Mucosa of gallbladder (tissue), 1 donor: ENCODE measurements at regions not wholly inside any gene's neighbourhood (a gene's known extent, or its start where the extent isn't known, plus 50 kb on each side); places are given as distances from the start of the nearest gene placed in this dataset.

ENCODE experiments used
- DNase-seq: peaks from one replicate; pipeline ENCODE4 v3.0.0-alpha.2; 2020; ENCODE audit warnings: low spot score
- donor health status: DM: no; HTN: no; CAD: no.

- DNase-seq, result no peak
Measured at GRCh38 chr1:232555494-232556210, 74.3 kb downstream of the SIPA1L2 start.

- no peak for DNase-seq
Measured at GRCh38 chr1:232554409-232554808, 75.5 kb downstream of the SIPA1L2 start.

GRCh38 chr1:232553809-232554208 is 76.1 kb downstream of the SIPA1L2 start:
- DNase-seq, result no peak

- DNase-seq, result peak; percentile 76
Measured at GRCh38 chr1:232553050-232553754, 76.7 kb downstream of the SIPA1L2 start.

GRCh38 chr1:232551386-232551785 is 78.5 kb downstream of the SIPA1L2 start:
- no peak for DNase-seq

GRCh38 chr1:232550007-232550406 is 79.9 kb downstream of the SIPA1L2 start:
- no peak for DNase-seq

- DNase-seq, result no peak
Measured at GRCh38 chr1:232548691-232549090, 81.2 kb downstream of the SIPA1L2 start.

- DNase-seq, result no peak
Measured at GRCh38 chr1:232547938-232548484, 81.9 kb downstream of the SIPA1L2 start.

- DNase-seq, result no peak
Measured at GRCh38 chr1:232542633-232543593, 87.0 kb downstream of the SIPA1L2 start.

- no peak for DNase-seq
Measured at GRCh38 chr1:232538943-232539302, 91.0 kb downstream of the SIPA1L2 start.

GRCh38 chr1:232538224-232538942 is 91.5 kb downstream of the SIPA1L2 start:
- DNase-seq, result no peak

- no peak for DNase-seq
Measured at GRCh38 chr1:232534552-232535517, 95.1 kb downstream of the SIPA1L2 start.

GRCh38 chr1:232533328-232533727 is 96.6 kb downstream of the SIPA1L2 start:
- DNase-seq, result no peak

- DNase-seq, result no peak
Measured at GRCh38 chr1:232532901-232533300, 97.0 kb downstream of the SIPA1L2 start.

- no peak for DNase-seq
Measured at GRCh38 chr1:232531291-232531690, 98.6 kb downstream of the SIPA1L2 start.

GRCh38 chr1:232529747-232530146 is 100.2 kb downstream of the SIPA1L2 start:
- no peak for DNase-seq

GRCh38 chr1:232528472-232529089 is 101.4 kb downstream of the SIPA1L2 start:
- DNase-seq, result no peak

GRCh38 chr1:232524056-232524455 is 105.9 kb downstream of the SIPA1L2 start:
- DNase-seq, result no peak

- no peak for DNase-seq
Measured at GRCh38 chr1:232522189-232522588, 107.7 kb downstream of the SIPA1L2 start.

- no peak for DNase-seq
Measured at GRCh38 chr1:232521660-232522059, 108.3 kb downstream of the SIPA1L2 start.
